ENCODE measurements at regions not wholly inside any gene's neighbourhood (a gene's known extent, or its start where the extent isn't known, plus 50 kb on each side); places are given as distances from the start of the nearest gene placed in this dataset.
"Not testable (repeated sequence)": the region's sequence is repeated elsewhere in the genome, so short reads cannot be mapped to it uniquely, and the experiment has no call there.

GRCh38 chr13:16050055-16050454 is 3131.6 kb downstream of the TUBA3C start:
- DNase-seq; intact Hi-C loops (cut with DNase I; ENCODE audit: low total_unique reads): not testable (repeated sequence)

GRCh38 chr13:16017494-16018009 is 3164.1 kb downstream of the TUBA3C start:
- peaks cover 5 to 64% (median 53%) of the 10 kb centered on the region in 4 donors for H3K9me3 ChIP-seq
- DNase-seq; H3K4me1 ChIP-seq; H3K36me3 ChIP-seq; H3K27me3 ChIP-seq; intact Hi-C loops (cut with DNase I; ENCODE audit: low total_unique reads); H3K27ac ChIP-seq; H3K4me3 ChIP-seq: not testable (repeated sequence)
- WGBS, 5 donors = 41 to 48% (median 46%) methylated on average over 5 of the region's 5 CpGs

More at GRCh38 chr13:16050055-16050454, 3131.6 kb downstream of the TUBA3C start:
- H3K9me3 ChIP-seq, H3K27me3 ChIP-seq, H3K4me1 ChIP-seq, H3K36me3 ChIP-seq, H3K4me3 ChIP-seq, H3K27ac ChIP-seq: not testable (repeated sequence)
- WGBS, 5 donors = 50 to 86% (median 82%) methylated on average over 2 to 3 of the region's 5 CpGs

GRCh38 chr13:16008271-16008670 is 3173.4 kb downstream of the TUBA3C start:
- H3K4me1 ChIP-seq; H3K27ac ChIP-seq; DNase-seq; H3K36me3 ChIP-seq; H3K27me3 ChIP-seq; H3K4me3 ChIP-seq; intact Hi-C loops (cut with DNase I; ENCODE audit: low total_unique reads): not testable (repeated sequence)
- 19 to 29% (median 24%) methylated on average over 2 of the region's 2 CpGs for WGBS, 5 donors
- H3K9me3 ChIP-seq = peaks cover 10 to 66% (median 46%) of the 10 kb centered on the region in 4 donors
